H9 (cell line): ENCODE measurements at regions not wholly inside any gene's neighbourhood (a gene's known extent, or its start where the extent isn't known, plus 50 kb on each side); places are given as distances from the start of the nearest gene placed in this dataset.

Experiments
- DNase-seq: peaks from one replicate; pipeline ENCODE4 v3.0.0-alpha.2; 2017
- H2AFZ ChIP-seq: one replicate; pipeline ENCODE4 v1.6.1; 2013; ENCODE audit warnings: mild to moderate bottlenecking, low read length, control low read depth, moderate library complexity
- H2AK5ac ChIP-seq: 2 replicates; pipeline ENCODE4 v1.6.1; 2013; ENCODE audit warnings: low read length, control low read depth, mixed read lengths; ENCODE audit not compliant: insufficient read length
- H2BK120ac ChIP-seq: one replicate; pipeline ENCODE4 v1.6.1; 2013; ENCODE audit warnings: low read depth, mild to moderate bottlenecking, low read length, control low read depth, inconsistent platforms; ENCODE audit not compliant: poor library complexity, severe bottlenecking
- H2BK12ac ChIP-seq: 2 replicates; pipeline ENCODE4 v1.6.1; 2013; ENCODE audit warnings: low read length, control low read depth, mixed read lengths, low read depth; ENCODE audit not compliant: insufficient read length
- H2BK15ac ChIP-seq: 2 replicates; pipeline ENCODE4 v1.6.1; 2013; ENCODE audit warnings: low read depth, low read length, control low read depth
- H2BK20ac ChIP-seq: one replicate; pipeline ENCODE4 v1.6.1; 2013; ENCODE audit warnings: low read depth, mild to moderate bottlenecking, low read length, control low read depth, inconsistent platforms; ENCODE audit not compliant: poor library complexity, severe bottlenecking
- H2BK5ac ChIP-seq: 2 replicates; pipeline ENCODE4 v1.6.1; 2013; ENCODE audit warnings: low read length, control low read depth, mixed read lengths; ENCODE audit not compliant: insufficient read length
- H3K14ac ChIP-seq: 2 replicates; pipeline ENCODE4 v1.6.1; 2013; ENCODE audit warnings: low read length, control low read depth; ENCODE audit not compliant: insufficient read depth
- H3K18ac ChIP-seq: 2 replicates; pipeline ENCODE4 v1.6.1; 2013; ENCODE audit warnings: low read depth, mild to moderate bottlenecking, mixed read lengths, low read length, control low read depth; ENCODE audit not compliant: insufficient read length
- H3K23ac ChIP-seq: 2 replicates; pipeline ENCODE4 v1.6.1; 2013; ENCODE audit warnings: low read length, control low read depth, mixed read lengths, low read depth; ENCODE audit not compliant: insufficient read length
- H3K23me2 ChIP-seq: 2 replicates; pipeline ENCODE4 v1.6.1; 2013; ENCODE audit warnings: low read depth, mild to moderate bottlenecking, mixed read lengths, low read length, control low read depth; ENCODE audit not compliant: insufficient read length, poor library complexity, severe bottlenecking
- H3K27ac ChIP-seq: 2 replicates; pipeline ENCODE4 v1.5.1; 2013; ENCODE audit warnings: low read length, control low read depth, mixed read lengths, low read depth; ENCODE audit not compliant: insufficient read length
- H3K27me3 ChIP-seq: 2 replicates; pipeline ENCODE4 v1.6.1; 2013; ENCODE audit warnings: low read length, control low read depth, inconsistent platforms; ENCODE audit not compliant: insufficient read depth
- H3K4ac ChIP-seq: 2 replicates; pipeline ENCODE4 v1.6.1; 2013; ENCODE audit warnings: low read depth, mild to moderate bottlenecking, control low read depth, inconsistent platforms, low read length, moderate library complexity
- H3K4me1 ChIP-seq: 2 replicates; pipeline ENCODE4 v1.6.1; 2013; ENCODE audit warnings: low read length, control low read depth, inconsistent platforms; ENCODE audit not compliant: insufficient read depth
- H3K4me2 ChIP-seq: 2 replicates; pipeline ENCODE4 v1.6.1; 2013; ENCODE audit warnings: low read length, control low read depth, mixed read lengths; ENCODE audit not compliant: insufficient read length, insufficient read depth
- H3K56ac ChIP-seq: 2 replicates; pipeline ENCODE4 v1.6.1; 2013; ENCODE audit warnings: low read depth, mild to moderate bottlenecking, mixed read lengths, low read length, control low read depth; ENCODE audit not compliant: insufficient read length
- H3K79me1 ChIP-seq: 2 replicates; pipeline ENCODE4 v1.6.1; 2013; ENCODE audit warnings: low read depth, mild to moderate bottlenecking, moderate library complexity, low read length, control low read depth, inconsistent platforms; ENCODE audit not compliant: insufficient read depth, poor library complexity, severe bottlenecking
- H3K79me2 ChIP-seq: 2 replicates; pipeline ENCODE4 v1.6.1; 2013; ENCODE audit warnings: low read length, control low read depth, inconsistent platforms; ENCODE audit not compliant: insufficient read depth
- H3K9ac ChIP-seq: 2 replicates; pipeline ENCODE4 v1.6.1; 2013; ENCODE audit warnings: low read length, control low read depth, mixed read lengths; ENCODE audit not compliant: insufficient read length; ENCODE audit errors: extremely low read depth
- H3K9me3 ChIP-seq: one replicate; pipeline ENCODE4 v1.6.1; 2013; ENCODE audit warnings: low read depth, low read length, inconsistent platforms; ENCODE audit not compliant: control insufficient read depth
- H3T11ph ChIP-seq: one replicate; pipeline ENCODE4 v1.6.1; 2013; ENCODE audit warnings: mild to moderate bottlenecking, low read length, control low read depth, inconsistent platforms
- H4K20me1 ChIP-seq: one replicate; pipeline ENCODE4 v1.6.1; 2013; ENCODE audit not compliant: control insufficient read depth, insufficient read length, insufficient read depth
- H4K5ac ChIP-seq: 2 replicates; pipeline ENCODE4 v1.6.1; 2013; ENCODE audit warnings: low read depth, mild to moderate bottlenecking, mixed read lengths, low read length, control low read depth; ENCODE audit not compliant: insufficient read length
- H4K8ac ChIP-seq: replicated peaks from 2 replicates; pipeline ENCODE4 v1.6.1; 2013; ENCODE audit warnings: low read length, control low read depth, mixed read lengths, low read depth; ENCODE audit not compliant: insufficient read length
- H4K91ac ChIP-seq: 2 replicates; pipeline ENCODE4 v1.6.1; 2013; ENCODE audit warnings: low read depth, mild to moderate bottlenecking, moderate library complexity, mixed read lengths, low read length, control low read depth; ENCODE audit not compliant: insufficient read length
- H3K27ac Mint-ChIP-seq, 3 experiments: 2 replicates in 2 of 3; 3 replicates in 1 of 3; pipeline ENCODE4 v1.8.0; 2020 to 2021; ENCODE audit warnings: mixed read lengths in 3 of 3, mild to moderate bottlenecking in 1 of 3, moderate library complexity in 1 of 3
- H3K27me3 Mint-ChIP-seq: 2 replicates; pipeline ENCODE4 v1.8.0; 2021; ENCODE audit warnings: low read depth, mild to moderate bottlenecking, moderate library complexity, mixed read lengths
- H3K36me3 Mint-ChIP-seq, 3 experiments: 2 replicates in 2 of 3; 3 replicates in 1 of 3; pipeline ENCODE4 v1.8.0; 2020 to 2021; ENCODE audit warnings: low read depth in 3 of 3, mixed read lengths in 3 of 3; ENCODE audit not compliant: insufficient read depth in 1 of 3
- H3K4me1 Mint-ChIP-seq, 2 experiments: 2 replicates each; pipeline ENCODE4 v1.8.0; 2020; ENCODE audit warnings: mixed read lengths in 2 of 2
- H3K4me3 Mint-ChIP-seq, 2 experiments: 2 replicates in 1 of 2; 3 replicates in 1 of 2; pipeline ENCODE4 v1.8.0; 2020 to 2021; ENCODE audit warnings: mild to moderate bottlenecking in 2 of 2, mixed read lengths in 2 of 2, moderate library complexity in 1 of 2
- H3K9me3 Mint-ChIP-seq, 2 experiments: 2 replicates in 1 of 2; 3 replicates in 1 of 2; pipeline ENCODE4 v1.8.0; 2020; ENCODE audit warnings: mild to moderate bottlenecking in 2 of 2, mixed read lengths in 2 of 2, moderate library complexity in 1 of 2
- CTCF ChIP-seq: fragments of 200-600 bp; sonication (generic); conservative IDR thresholded peaks from 3 replicates; pipeline ENCODE4 v1.8.0; 2021; ENCODE audit warnings: antibody characterized with exemption, mild to moderate bottlenecking
- WGBS: extraction: QIAGEN DNeasy Blood & Tissue Kit; methylation state at CpG from one replicate; pipeline ENCODE4 v1.1.7; 2013; ENCODE audit warnings: missing lambda C conversion rate, low lambda C conversion rate, mixed read lengths; ENCODE audit not compliant: insufficient read length; ENCODE audit errors: extremely low coverage; 5-methylcytosine and 5-hydroxymethylcytosine counted together

- H3K4me1 Mint-ChIP-seq, result peaks cover 17 to 23% of the 10 kb centered on the region in 2 experiments
- H2AFZ ChIP-seq, result no peak overlapping the region
- WGBS, result no CpG with 5 or more reads among the region's 7 CpGs
Measured at GRCh38 chr10:110392121-110392520, 87.4 kb upstream of the SMNDC1 start.

More at GRCh38 chr10:110392121-110392520, 87.4 kb upstream of the SMNDC1 start:
- Histone ChIP-seq H3K4me1 (peaks cover 6% of the 10 kb centered on the region; the same call in 1 of the 2 replicates), H3K18ac (no peak overlapping the region), H3K79me2 (no peaks in the 10 kb centered on the region), H3K23me2 (no peaks in the 10 kb centered on the region), H2BK20ac (no peak overlapping the region), H3K56ac (no peak overlapping the region), H2AK5ac (no peak overlapping the region), H3K79me1 (no peaks in the 10 kb centered on the region), H2BK5ac (no peak overlapping the region), H3K9me3 (no peaks in the 10 kb centered on the region), H3K27me3 (no peaks in the 10 kb centered on the region), H3T11ph (no peak overlapping the region), H4K8ac (no peak overlapping the region), H4K20me1 (no peaks in the 10 kb centered on the region), H3K14ac (0 out of 2 replicates have a peak overlapping the region, but pooled peaks have one; percentile 84), H2BK15ac (no peak overlapping the region), H2BK120ac (no peak overlapping the region), H3K27ac (no peak overlapping the region), H2BK12ac (no peak overlapping the region), H4K91ac (no peak overlapping the region), H3K9ac (no peak overlapping the region), H3K23ac (no peak overlapping the region), H3K4ac (no peak overlapping the region), H4K5ac (no peak overlapping the region), H3K4me2 (no peak overlapping the region)
- DNase-seq, result no peak
- Mint-ChIP-seq H3K36me3 (no peaks in the 10 kb centered on the region; a peak in 1 of 7 replicates), H3K9me3 (no peaks in the 10 kb centered on the region; a peak in 1 of 5 replicates), H3K4me3 (no peak overlapping the region), H3K27me3 (peaks cover 8% of the 10 kb centered on the region), H3K27ac (no peak overlapping the region)
- no peak for TF ChIP-seq CTCF
